IgD-negative memory B cell (primary cell): ENCODE measurements at regions not wholly inside any gene's neighbourhood (a gene's known extent, or its start where the extent isn't known, plus 50 kb on each side); places are given as distances from the start of the nearest gene placed in this dataset.
"Not testable (repeated sequence)": the region's sequence is repeated elsewhere in the genome, so short reads cannot be mapped to it uniquely, and the experiment has no call there.

ENCODE experiments used
- H3K27ac Mint-ChIP-seq, 3 donors: one replicate each; pipeline ENCODE4 v1.8.0; 2020 to 2022; ENCODE audit warnings: mild to moderate bottlenecking in 3 of 3, mixed read lengths in 3 of 3, moderate library complexity in 1 of 3
- H3K27me3 Mint-ChIP-seq: one replicate; pipeline ENCODE4 v1.8.0; 2021; ENCODE audit warnings: mixed read lengths
- H3K36me3 Mint-ChIP-seq: one replicate; pipeline ENCODE4 v1.8.0; 2020; ENCODE audit warnings: mild to moderate bottlenecking, mixed read lengths
- H3K4me1 Mint-ChIP-seq, 3 donors: one replicate each; pipeline ENCODE4 v1.8.0; 2020 to 2022; ENCODE audit warnings: mixed read lengths in 3 of 3, mild to moderate bottlenecking in 1 of 3
- H3K4me3 Mint-ChIP-seq, 4 donors: one replicate each; pipeline ENCODE4 v1.8.0; 2020 to 2022; ENCODE audit warnings: mild to moderate bottlenecking in 4 of 4, mixed read lengths in 4 of 4, moderate library complexity in 3 of 4
- H3K9me3 Mint-ChIP-seq, 3 donors: one replicate each; pipeline ENCODE4 v1.8.0; 2020 to 2021; ENCODE audit warnings: mixed read lengths in 3 of 3, mild to moderate bottlenecking in 1 of 3

GRCh38 chr3:30313840-30314239 is 292.6 kb upstream of the TGFBR2 start:
- H3K36me3 Mint-ChIP-seq: no peaks in the 10 kb centered on the region
- no peaks in the 10 kb centered on the region for H3K27me3 Mint-ChIP-seq
- H3K27ac Mint-ChIP-seq: no peak overlapping the region
- H3K4me1 Mint-ChIP-seq: no peaks in the 10 kb centered on the region
- H3K9me3 Mint-ChIP-seq: no peaks in the 10 kb centered on the region
- H3K4me3 Mint-ChIP-seq: no peak overlapping the region

GRCh38 chr3:30314757-30315325 is 291.6 kb upstream of the TGFBR2 start:
- Mint-ChIP-seq H3K9me3 (no peaks in the 10 kb centered on the region), H3K4me1 (peaks cover 2 to 5% (median 3%) of the 10 kb centered on the region in 3 donors), H3K4me3 (no peak overlapping the region), H3K27ac (no peak overlapping the region), H3K27me3 (no peaks in the 10 kb centered on the region), H3K36me3 (no peaks in the 10 kb centered on the region)

GRCh38 chr3:30315447-30315846 is 291.0 kb upstream of the TGFBR2 start:
- H3K27me3 Mint-ChIP-seq: no peaks in the 10 kb centered on the region
- H3K4me1 Mint-ChIP-seq: peaks cover 2 to 5% (median 3%) of the 10 kb centered on the region in 3 donors
- H3K9me3 Mint-ChIP-seq: no peaks in the 10 kb centered on the region
- H3K27ac Mint-ChIP-seq: no peak overlapping the region
- no peaks in the 10 kb centered on the region for H3K36me3 Mint-ChIP-seq
- no peak overlapping the region for H3K4me3 Mint-ChIP-seq

- H3K9me3 Mint-ChIP-seq: peaks cover 4 to 7% (median 5%) of the 10 kb centered on the region in 3 donors
- no peak overlapping the region for H3K4me3 Mint-ChIP-seq
- H3K27me3 Mint-ChIP-seq: no peaks in the 10 kb centered on the region
- peaks cover 2 to 5% (median 3%) of the 10 kb centered on the region in 3 donors for H3K4me1 Mint-ChIP-seq
- H3K36me3 Mint-ChIP-seq: peaks cover 3% of the 10 kb centered on the region
- H3K27ac Mint-ChIP-seq: no peak overlapping the region
These were observed 288.8 kb upstream of the TGFBR2 start for GRCh38 chr3:30317561-30317960.

GRCh38 chr3:30318110-30318509 is 288.3 kb upstream of the TGFBR2 start:
- H3K27ac Mint-ChIP-seq: no peak overlapping the region
- H3K27me3 Mint-ChIP-seq: no peaks in the 10 kb centered on the region
- no peak overlapping the region for H3K4me3 Mint-ChIP-seq
- peaks cover 2 to 5% (median 3%) of the 10 kb centered on the region in 3 donors for H3K4me1 Mint-ChIP-seq
- H3K36me3 Mint-ChIP-seq: peaks cover 4% of the 10 kb centered on the region
- peaks cover 5 to 9% (median 6%) of the 10 kb centered on the region in 3 donors for H3K9me3 Mint-ChIP-seq

GRCh38 chr3:30319713-30320112 is 286.7 kb upstream of the TGFBR2 start:
- no peaks in the 10 kb centered on the region for H3K27me3 Mint-ChIP-seq
- H3K27ac Mint-ChIP-seq: peak overlapping the region in 1 of 3 donors; percentile 5
- peaks cover 2 to 5% (median 3%) of the 10 kb centered on the region in 3 donors for H3K4me1 Mint-ChIP-seq
- no peak overlapping the region for H3K4me3 Mint-ChIP-seq
- H3K9me3 Mint-ChIP-seq: peaks cover 5 to 9% (median 6%) of the 10 kb centered on the region in 3 donors
- H3K36me3 Mint-ChIP-seq: peaks cover 4% of the 10 kb centered on the region

- H3K27me3 Mint-ChIP-seq: no peaks in the 10 kb centered on the region
- H3K36me3 Mint-ChIP-seq: peaks cover 4% of the 10 kb centered on the region
- H3K4me3 Mint-ChIP-seq: no peak overlapping the region
- H3K4me1 Mint-ChIP-seq: peaks cover 2 to 5% (median 3%) of the 10 kb centered on the region in 3 donors
- peaks cover 5 to 9% (median 6%) of the 10 kb centered on the region in 3 donors for H3K9me3 Mint-ChIP-seq
- no peak overlapping the region for H3K27ac Mint-ChIP-seq
These were observed 286.0 kb upstream of the TGFBR2 start for GRCh38 chr3:30320392-30320791.

- peaks cover 4% of the 10 kb centered on the region for H3K36me3 Mint-ChIP-seq
- H3K27ac Mint-ChIP-seq: no peak overlapping the region
These were observed 285.3 kb upstream of the TGFBR2 start for GRCh38 chr3:30321065-30321464.

GRCh38 chr3:30323649-30324048 is 282.8 kb upstream of the TGFBR2 start:
- not testable (repeated sequence) for H3K36me3 Mint-ChIP-seq, H3K4me3 Mint-ChIP-seq, H3K27ac Mint-ChIP-seq, H3K9me3 Mint-ChIP-seq, H3K4me1 Mint-ChIP-seq, H3K27me3 Mint-ChIP-seq

More at GRCh38 chr3:30321065-30321464, 285.3 kb upstream of the TGFBR2 start:
- Mint-ChIP-seq H3K4me1 (peaks cover 2 to 5% (median 3%) of the 10 kb centered on the region in 3 donors), H3K27me3 (no peaks in the 10 kb centered on the region), H3K4me3 (no peak overlapping the region), H3K9me3 (peaks cover 5 to 9% (median 6%) of the 10 kb centered on the region in 3 donors)

GRCh38 chr3:30324587-30324986 is 281.8 kb upstream of the TGFBR2 start:
- Mint-ChIP-seq H3K4me1 (peaks cover 1 to 3% (median 2%) of the 10 kb centered on the region in 3 donors), H3K27me3 (no peaks in the 10 kb centered on the region)

GRCh38 chr3:30327976-30328375 is 278.4 kb upstream of the TGFBR2 start:
- not testable (repeated sequence) for H3K9me3 Mint-ChIP-seq, H3K27me3 Mint-ChIP-seq, H3K4me3 Mint-ChIP-seq, H3K27ac Mint-ChIP-seq, H3K36me3 Mint-ChIP-seq
- peaks cover 4 to 11% (median 9%) of the 10 kb centered on the region in 3 donors for H3K4me1 Mint-ChIP-seq

More at GRCh38 chr3:30324587-30324986, 281.8 kb upstream of the TGFBR2 start:
- Mint-ChIP-seq H3K27ac (no peak overlapping the region), H3K9me3 (peaks cover 5 to 9% (median 6%) of the 10 kb centered on the region in 3 donors), H3K36me3 (peaks cover 4% of the 10 kb centered on the region), H3K4me3 (no peak overlapping the region)

GRCh38 chr3:30328935-30329334 is 277.5 kb upstream of the TGFBR2 start:
- not testable (repeated sequence) for H3K36me3 Mint-ChIP-seq, H3K27ac Mint-ChIP-seq, H3K9me3 Mint-ChIP-seq, H3K4me3 Mint-ChIP-seq, H3K27me3 Mint-ChIP-seq
- peaks cover 4 to 13% (median 10%) of the 10 kb centered on the region in 3 donors for H3K4me1 Mint-ChIP-seq

- Mint-ChIP-seq H3K4me3 (no peak overlapping the region), H3K27ac (no peak overlapping the region), H3K9me3 (no peaks in the 10 kb centered on the region), H3K4me1 (peaks cover 4 to 13% (median 10%) of the 10 kb centered on the region in 3 donors), H3K27me3 (peaks cover 8% of the 10 kb centered on the region), H3K36me3 (no peaks in the 10 kb centered on the region)
These were observed 274.9 kb upstream of the TGFBR2 start for GRCh38 chr3:30331519-30331918.

- Mint-ChIP-seq H3K4me3 (peak overlapping the region; percentile 42 to 90 (median 72)), H3K36me3 (no peaks in the 10 kb centered on the region), H3K27ac (peak overlapping the region; percentile 16 to 98 (median 80)), H3K4me1 (peaks cover 4 to 13% (median 10%) of the 10 kb centered on the region in 3 donors), H3K27me3 (peaks cover 8% of the 10 kb centered on the region), H3K9me3 (peaks cover 0 to 2% (median under 1%) of the 10 kb centered on the region in 3 donors)
These were observed 274.0 kb upstream of the TGFBR2 start for GRCh38 chr3:30332196-30333021.

- H3K4me3 Mint-ChIP-seq: peak overlapping the region in 1 of 4 donors; percentile 87
- peak overlapping the region in 1 of 3 donors; percentile 98 for H3K27ac Mint-ChIP-seq
- no peaks in the 10 kb centered on the region for H3K36me3 Mint-ChIP-seq
- H3K27me3 Mint-ChIP-seq: peaks cover 8% of the 10 kb centered on the region
- peaks cover 0 to 6% (median 2%) of the 10 kb centered on the region in 3 donors for H3K9me3 Mint-ChIP-seq
- peaks cover 4 to 13% (median 10%) of the 10 kb centered on the region in 3 donors for H3K4me1 Mint-ChIP-seq
These were observed 273.3 kb upstream of the TGFBR2 start for GRCh38 chr3:30333143-30333542.
